COLO829 (cell line): ENCODE measurements at regions not wholly inside any gene's neighbourhood (a gene's known extent, or its start where the extent isn't known, plus 50 kb on each side); places are given as distances from the start of the nearest gene placed in this dataset.
"Not testable (repeated sequence)": the region's sequence is repeated elsewhere in the genome, so short reads cannot be mapped to it uniquely, and the experiment has no call there.

ENCODE experiments used
- DNase-seq: peaks from one replicate; pipeline ENCODE4 v3.0.0; 2012; ENCODE audit warnings: low spot score

- no peak for DNase-seq
Observed at GRCh38 chr7:121620953-121621606, 225.0 kb upstream of the FAM3C start.

DNA sequence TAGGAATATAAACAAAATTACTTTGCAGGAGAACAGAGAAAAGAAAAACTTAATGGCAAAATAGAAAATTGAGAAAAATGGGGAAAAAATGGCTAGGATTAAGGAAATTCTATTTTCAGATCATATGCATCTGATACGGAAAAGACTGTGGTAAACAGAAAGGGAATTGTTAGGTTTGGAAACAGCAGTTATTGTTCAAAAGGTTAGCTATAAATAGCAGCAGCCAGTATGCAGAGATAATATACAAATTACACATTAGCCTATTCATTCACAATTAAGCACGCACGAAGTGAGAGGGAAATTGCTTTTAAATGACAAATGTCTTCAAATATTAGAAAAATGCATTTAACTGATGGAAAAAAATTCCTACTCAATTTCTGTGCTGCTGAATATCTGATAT is 224.1 kb upstream of the FAM3C start:
- DNase-seq: peak; percentile 89

GRCh38 chr7:121618182-121618581 is 222.1 kb upstream of the FAM3C start:
- DNase-seq: no peak

DNA sequence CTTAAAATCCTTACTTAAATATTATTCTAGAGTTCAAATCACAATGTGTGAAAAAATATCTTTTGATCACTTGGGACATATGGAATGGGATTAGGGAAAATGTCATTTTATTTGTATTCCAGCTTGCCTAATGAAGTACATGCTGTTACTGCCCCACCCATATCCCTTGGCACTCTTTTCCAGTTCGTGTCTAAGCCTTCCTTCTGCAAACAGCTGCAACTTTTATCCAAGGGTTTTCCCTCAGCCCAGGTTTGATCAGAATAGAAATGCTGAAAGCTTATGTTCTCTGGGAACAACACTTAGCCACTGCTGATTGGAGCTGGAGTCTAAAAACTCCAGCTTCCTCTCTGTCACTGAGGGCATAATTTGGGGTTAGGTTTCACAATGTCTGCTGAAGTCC is 214.1 kb upstream of the FAM3C start:
- DNase-seq: no peak

DNA sequence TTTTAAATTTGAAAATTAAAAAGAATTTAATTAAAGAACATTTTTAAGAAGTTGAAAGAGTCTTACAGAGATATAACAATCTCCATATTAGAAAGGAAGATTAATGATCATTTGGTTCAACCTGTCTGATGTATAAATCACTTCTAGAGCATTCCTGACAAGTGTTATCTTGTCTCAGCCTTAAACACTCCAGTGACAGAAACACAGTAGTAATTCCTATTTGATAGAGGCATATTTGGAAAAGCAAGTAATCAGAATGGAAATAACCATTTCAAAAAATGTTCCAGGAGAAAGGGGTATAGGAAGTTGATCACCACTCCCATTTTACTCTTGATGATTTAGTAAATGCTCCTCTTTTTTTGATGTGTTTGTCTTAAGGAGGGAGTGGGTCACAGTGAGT is 213.1 kb upstream of the FAM3C start:
- DNase-seq: no peak

DNA sequence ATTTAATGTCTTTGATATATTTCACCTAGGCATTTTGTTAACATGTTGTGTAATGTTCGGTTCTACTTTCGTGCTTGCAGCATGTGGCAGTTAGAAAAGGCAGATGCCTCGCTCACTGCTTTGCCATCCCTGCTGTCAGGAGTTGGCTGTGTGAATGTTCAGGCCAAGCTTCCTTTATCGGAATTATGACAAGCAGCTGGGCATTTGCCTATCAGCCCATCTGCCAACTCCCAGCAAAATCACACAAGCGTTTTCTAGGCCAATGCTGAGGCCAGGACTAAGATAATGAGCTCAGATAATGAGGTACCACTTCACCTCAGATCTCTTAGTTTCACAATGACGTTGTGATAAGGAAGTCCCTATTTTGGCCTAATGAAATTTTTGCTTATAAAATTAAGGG is 212.7 kb upstream of the FAM3C start:
- no peak for DNase-seq

DNA sequence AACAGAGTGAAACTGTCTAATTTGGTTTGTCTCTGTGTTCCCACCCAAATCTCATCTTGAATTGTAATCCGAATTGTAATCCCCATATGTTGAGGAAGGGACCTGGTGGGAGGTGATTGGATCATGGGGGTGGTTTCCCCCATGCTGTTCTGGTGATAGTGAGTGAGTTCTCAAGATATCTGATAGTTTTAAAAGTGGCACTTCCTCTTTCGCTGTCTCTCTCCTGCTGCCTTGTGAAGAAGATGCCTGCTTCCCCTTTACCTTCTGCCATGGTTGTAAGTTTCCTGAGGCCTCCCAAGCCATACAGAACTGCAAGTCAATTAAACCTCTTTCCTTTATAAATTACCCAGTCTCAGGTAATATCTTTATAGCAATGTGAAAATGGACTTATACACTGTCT is 212.1 kb upstream of the FAM3C start:
- DNase-seq: not testable (repeated sequence)

DNA sequence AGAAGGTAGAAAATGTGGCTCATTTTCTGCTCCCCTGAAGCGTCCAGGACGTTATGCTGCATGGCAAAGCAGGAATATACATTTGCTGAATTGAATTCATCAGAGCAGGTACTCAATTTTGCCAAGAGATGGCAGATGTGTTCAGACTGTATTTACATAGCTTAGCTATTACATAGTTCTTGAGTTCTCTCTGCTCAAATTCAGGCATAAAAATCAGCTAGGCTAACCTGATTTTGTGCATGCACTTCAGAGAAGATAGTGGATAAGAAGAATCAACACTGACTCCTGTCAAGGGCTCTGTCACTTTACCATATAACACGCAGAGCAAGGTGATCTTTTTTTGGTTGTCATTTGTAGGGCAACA is 209.2 kb upstream of the FAM3C start:
- peak; percentile 53 for DNase-seq

DNA sequence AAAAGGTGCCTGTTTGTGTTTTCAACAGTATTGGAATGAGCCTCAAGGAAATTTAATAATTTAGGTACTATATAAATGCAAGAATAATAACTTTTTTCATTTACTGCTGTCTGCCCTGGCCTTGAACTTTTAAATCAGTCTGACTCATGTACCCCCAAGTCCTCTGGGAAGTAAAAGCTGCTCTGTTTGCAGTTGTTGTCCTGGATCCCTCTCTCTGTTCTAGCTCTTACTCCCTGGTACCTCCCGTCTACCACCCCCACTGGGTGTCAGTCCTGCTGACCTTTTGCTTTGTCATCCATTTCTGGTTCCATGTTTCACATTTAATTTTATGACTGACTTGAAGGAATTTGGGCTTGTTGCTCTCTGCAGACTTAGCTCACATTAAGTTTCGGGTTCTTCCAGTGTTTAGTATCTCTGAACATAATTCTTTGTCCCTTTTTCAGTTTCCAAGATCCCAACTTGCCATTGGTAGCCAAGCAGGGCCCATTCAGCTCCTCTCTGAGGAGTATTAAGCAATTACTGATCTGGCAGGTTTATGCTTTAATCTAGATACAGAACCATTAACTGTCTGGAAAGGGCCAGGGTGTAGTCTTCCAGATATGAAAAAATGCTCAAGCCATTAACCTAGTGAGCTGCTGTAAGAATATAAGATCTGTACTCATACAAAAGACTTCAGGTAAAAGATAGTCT is 208.7 kb upstream of the FAM3C start:
- peak; percentile 94 for DNase-seq

- DNase-seq: no peak
Observed at GRCh38 chr7:121603886-121604285, 207.8 kb upstream of the FAM3C start.

- DNase-seq: no peak
Observed at GRCh38 chr7:121599887-121600286, 203.8 kb upstream of the FAM3C start.

DNA sequence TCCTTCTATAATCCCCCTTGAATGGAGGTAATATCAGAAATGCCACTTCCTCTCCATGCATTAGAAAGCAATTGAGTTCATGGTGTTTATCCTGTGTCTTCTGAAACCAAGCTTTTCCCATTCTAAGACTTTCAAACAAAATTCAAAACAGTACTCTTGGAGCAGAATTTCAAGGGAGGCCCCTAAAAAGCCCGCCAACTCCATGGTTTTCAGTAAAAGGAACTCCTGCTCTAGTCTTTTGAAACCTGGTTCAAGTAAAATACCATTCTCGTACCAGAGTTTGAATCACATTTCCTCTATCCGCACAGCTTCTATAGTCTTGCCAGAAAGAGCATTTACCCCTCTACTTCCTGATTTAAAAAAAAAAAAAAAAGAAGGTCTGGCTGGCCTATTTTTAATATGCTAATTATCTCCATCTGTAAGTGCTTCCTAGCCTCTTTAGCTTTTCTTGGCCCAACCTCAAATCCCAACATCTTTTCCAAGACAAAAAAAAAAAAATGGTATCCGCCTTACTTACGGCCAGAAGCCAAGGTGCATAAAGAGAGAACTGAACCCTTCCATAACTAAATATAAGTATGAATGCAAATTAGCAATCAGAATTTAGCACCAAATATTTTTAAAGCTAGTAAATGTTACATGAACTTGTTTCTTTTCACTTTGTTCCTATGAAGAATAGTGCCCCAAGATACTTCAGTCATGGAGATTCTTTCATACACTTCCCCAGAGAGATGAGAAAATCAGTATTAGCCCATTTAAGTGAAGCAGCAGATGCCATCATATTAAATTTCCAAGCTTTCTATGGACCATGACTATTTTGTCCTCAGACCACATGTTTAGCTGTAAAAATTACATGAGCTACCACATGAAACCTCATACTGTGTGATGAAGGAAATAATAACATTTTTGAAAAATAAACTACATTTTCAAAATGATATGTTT is 199.9 kb upstream of the FAM3C start:
- DNase-seq: no peak

DNA sequence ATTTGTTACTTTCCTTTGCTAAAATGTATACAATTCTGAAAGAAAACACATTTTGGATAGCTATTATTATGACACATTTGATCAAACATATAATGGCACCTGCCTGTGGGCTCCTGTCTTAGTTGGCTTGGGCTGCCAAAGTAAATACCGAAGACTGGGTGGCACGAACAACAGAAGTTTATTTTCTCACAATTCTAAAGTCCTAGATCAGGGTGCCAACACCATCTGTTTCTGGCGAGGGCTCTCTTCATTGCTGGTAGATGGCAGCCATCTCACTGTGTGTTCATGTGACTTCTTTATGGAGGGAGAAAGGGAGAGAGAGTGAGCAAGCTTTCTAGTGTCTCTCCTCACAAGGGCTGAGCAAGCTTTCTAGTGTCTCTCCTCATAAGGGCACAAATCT is 195.8 kb upstream of the FAM3C start:
- DNase-seq: no peak

- no peak for DNase-seq
Observed at GRCh38 chr7:121587435-121587834, 191.3 kb upstream of the FAM3C start.

DNA sequence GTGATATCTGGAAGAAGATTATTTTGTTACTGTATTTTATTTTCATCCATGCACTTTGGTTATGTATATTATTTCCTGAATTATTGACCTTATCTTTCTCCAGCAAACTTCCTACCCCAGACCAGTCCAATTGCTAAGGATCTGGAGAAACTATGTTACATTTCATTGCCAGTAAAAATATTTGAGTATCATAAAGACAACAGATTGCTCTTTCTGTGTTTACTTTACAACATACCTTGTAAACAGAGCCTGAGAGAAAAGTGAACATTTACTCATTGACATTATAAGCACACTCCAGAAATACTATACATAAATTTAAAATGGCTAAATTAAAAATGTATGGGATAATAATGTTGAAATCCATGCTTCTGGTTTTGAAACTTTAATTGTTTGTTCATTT is 186.2 kb upstream of the FAM3C start:
- no peak for DNase-seq

DNA sequence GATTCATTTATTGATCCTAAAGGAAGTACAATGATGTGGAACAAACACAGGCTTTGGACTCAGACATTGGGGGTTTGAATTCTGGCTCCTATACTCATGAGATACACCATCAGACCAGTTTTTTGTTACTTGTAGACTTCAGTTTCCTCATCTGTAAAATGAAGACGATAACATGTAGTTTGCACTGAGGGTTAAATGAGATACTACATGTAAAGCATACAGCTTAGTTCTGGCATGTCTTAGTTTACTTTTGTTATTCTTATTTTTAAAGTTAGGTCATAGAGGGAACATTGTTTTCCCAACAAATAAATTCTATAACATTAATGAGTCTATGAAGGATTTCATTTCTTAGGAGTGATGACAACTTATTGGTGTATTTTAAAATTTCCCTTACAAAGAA is 183.5 kb upstream of the FAM3C start:
- DNase-seq: no peak

- no peak for DNase-seq
Observed at GRCh38 chr7:121578669-121579068, 182.6 kb upstream of the FAM3C start.

- no peak for DNase-seq
Observed at GRCh38 chr7:121576148-121576917, 180.2 kb upstream of the FAM3C start.

- no peak for DNase-seq
Observed at GRCh38 chr7:121575194-121575765, 179.2 kb upstream of the FAM3C start.

DNA sequence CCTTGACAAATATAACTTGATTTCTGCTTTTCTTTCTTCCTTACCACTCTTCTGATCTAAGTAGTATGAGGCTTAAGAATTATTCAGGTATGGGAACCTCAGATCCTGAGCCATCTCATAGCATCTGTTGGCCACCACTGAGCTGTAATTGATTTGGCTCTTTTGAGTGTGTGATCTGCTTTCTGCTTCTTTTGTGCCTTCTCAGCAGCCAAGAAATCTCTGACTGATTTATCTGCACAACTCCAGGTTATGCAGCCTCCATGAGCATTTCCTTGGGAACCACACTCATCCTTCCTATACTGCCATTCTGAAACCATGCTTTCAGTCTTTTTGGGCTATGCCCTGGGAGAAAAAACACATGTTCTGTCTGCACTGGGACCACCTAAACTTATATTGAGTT is 178.0 kb upstream of the FAM3C start:
- DNase-seq: no peak

DNA sequence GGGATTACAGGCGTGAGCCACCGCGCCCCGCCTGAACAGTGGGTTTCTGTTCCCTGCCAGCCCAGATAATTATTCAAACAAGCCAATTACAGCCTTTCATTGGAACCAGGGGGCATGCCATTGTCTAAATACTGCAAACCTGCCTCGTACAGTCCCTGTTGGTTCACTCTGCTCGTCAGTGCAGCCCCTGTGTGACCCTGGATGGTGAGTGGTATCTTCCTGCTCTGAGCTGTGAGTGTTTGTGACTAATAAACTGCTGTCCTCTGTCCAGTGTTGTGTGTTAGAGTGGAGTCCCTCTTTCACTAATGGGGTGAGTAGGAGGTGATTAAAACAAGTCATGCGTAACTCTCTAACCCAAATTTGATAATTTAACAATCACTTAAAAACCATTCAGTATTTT is 176.5 kb upstream of the FAM3C start:
- no peak for DNase-seq

GRCh38 chr7:121570365-121570764 is 174.3 kb upstream of the FAM3C start:
- DNase-seq: no peak
